ENCODE measurements at regions not wholly inside any gene's neighbourhood (a gene's known extent, or its start where the extent isn't known, plus 50 kb on each side); places are given as distances from the start of the nearest gene placed in this dataset.

DNA sequence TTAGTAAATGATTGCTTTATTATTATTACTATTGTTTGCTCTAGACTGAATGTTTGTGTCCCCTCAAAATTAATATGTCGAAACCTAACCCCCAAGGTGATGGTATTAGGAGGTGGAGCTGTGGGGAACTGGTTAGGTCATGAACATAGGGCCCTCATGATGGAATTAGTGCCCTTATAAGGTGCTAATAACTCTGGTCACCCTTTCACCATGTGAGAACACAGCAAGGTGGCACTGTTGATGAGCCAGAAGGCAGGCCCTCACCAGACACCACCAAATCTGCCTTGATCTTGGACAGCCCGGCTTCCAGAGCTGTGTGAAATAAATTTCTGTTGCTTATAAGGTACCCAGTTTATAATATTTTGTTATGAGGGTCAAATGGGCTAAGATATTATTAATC is 95.8 kb downstream of the BDNF start:
- no peak overlapping the region for H3K27ac ChIP-seq (ENCODE audit: insufficient read depth, low read depth, low read length)
- H2AFZ ChIP-seq (ENCODE audit: low read depth, low read length), result no peak overlapping the region
- no peaks in the 10 kb centered on the region for H3K4me1 ChIP-seq (ENCODE audit: control insufficient read depth, extremely low read depth, insufficient read depth, low read length)
- peaks cover 0 to 2% of the 10 kb centered on the region in 2 experiments for H3K27me3 ChIP-seq (ENCODE audit: control insufficient read depth in 2 of 2, insufficient read depth in 2 of 2, low read length in 2 of 2)
- H3K4me2 ChIP-seq (ENCODE audit: insufficient read depth, low read length), result no peak overlapping the region
- no peak for TF ChIP-seq GATA2 (IDR thresholded peaks at IDR 0.05; ENCODE audit: insufficient read depth, insufficient read length, low read depth, low read length)
- no peaks in the 10 kb centered on the region for H3K9me1 ChIP-seq (replicated peaks; ENCODE audit: control insufficient read depth, extremely low read depth, insufficient read depth, low read length)
- DNase-seq (ENCODE audit: low read depth, low spot score) (no peak), FAIRE-seq (no peak)
- CTCF ChIA-PET, result interaction anchor here (0.5 to 1.2 kb wide), 2 partner anchors 40 to 1166 kb away, joined by 3 read pairs; no protein-coding TSS in a partner anchor
- intact Hi-C loops (cut with micrococcal nuclease), result no loop called here
- no peaks in the 10 kb centered on the region for H4K20me1 ChIP-seq (replicated peaks; ENCODE audit: control insufficient read depth, extremely low read depth, insufficient read depth, low read length)
- no peaks in the 10 kb centered on the region for H3K9me3 ChIP-seq (replicated peaks; ENCODE audit: control insufficient read depth, insufficient read depth, low read length)
- H3K36me3 ChIP-seq (ENCODE audit: control insufficient read depth in 2 of 2, extremely low read depth in 1 of 2, insufficient read depth in 2 of 2, low read length in 2 of 2), result no peaks in the 10 kb centered on the region
- POLR2A ChIA-PET, result no interaction called here
- H3K9ac ChIP-seq (replicated peaks; ENCODE audit: extremely low read depth, insufficient read depth, low read length), result no peak overlapping the region
- H3K79me2 ChIP-seq (ENCODE audit: control insufficient read depth, insufficient read depth, low read length), result no peaks in the 10 kb centered on the region
- no TSS peak for BruUV-seq (replicated peaks)
- H3K4me3 ChIP-seq (replicated peaks in 1 of 3; ENCODE audit: insufficient read depth in 1 of 3, low read depth in 1 of 3, low read length in 3 of 3), result no peak overlapping the region
- dilution Hi-C loops (cut with MboI; ENCODE audit: extremely low pct_ligation_motif_present, low sequenced_read_pairs), result no loop called here

DNA sequence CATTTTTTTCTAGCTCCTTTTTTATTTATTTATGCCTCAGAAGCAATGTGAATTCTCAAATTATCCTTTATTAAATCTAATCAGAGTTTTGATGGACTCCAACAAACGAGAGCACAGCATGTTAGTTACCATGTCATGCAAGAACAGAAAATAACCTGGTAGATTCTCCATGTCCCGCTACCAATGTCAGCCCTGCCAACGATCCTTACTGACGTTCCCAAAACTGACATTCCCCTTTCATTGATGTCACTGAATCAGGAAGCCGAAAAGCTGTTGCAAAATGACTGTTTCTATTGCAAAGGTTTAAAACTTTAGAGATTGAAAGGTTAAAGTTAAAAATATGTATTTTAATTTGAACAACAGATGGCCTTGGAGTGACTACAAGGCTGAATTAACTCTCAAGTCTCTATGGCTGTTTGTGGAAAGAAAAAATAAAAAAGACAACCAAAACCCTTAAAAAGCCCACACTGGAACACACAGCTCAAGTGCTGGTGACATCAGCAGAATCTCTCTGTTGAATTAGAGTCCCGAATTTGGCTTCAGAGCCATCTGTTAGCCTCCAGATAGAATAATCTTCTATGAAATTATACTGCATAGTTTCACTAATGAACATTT is 96.8 kb downstream of the BDNF start:
- BruUV-seq (replicated peaks), result no TSS peak
- no peaks in the 10 kb centered on the region for H3K79me2 ChIP-seq (ENCODE audit: control insufficient read depth, insufficient read depth, low read length)
- H3K9me3 ChIP-seq (replicated peaks; ENCODE audit: control insufficient read depth, insufficient read depth, low read length), result no peaks in the 10 kb centered on the region
- H3K4me2 ChIP-seq (ENCODE audit: insufficient read depth, low read length), result no peak overlapping the region
- FAIRE-seq (no peak), DNase-seq (ENCODE audit: low read depth, low spot score) (no peak)
- H3K9ac ChIP-seq (replicated peaks; ENCODE audit: extremely low read depth, insufficient read depth, low read length), result no peak overlapping the region
- ChIA-PET CTCF (no interaction called here), POLR2A (no interaction called here)
- no peaks in the 10 kb centered on the region for H3K4me1 ChIP-seq (ENCODE audit: control insufficient read depth, extremely low read depth, insufficient read depth, low read length)
- TF ChIP-seq POLR2A (IDR thresholded peaks at IDR 0.05; ENCODE audit: low read depth, low read length), result no peak
- no peak for TF ChIP-seq EZH2 (IDR thresholded peaks at IDR 0.05; ENCODE audit: borderline replicate concordance, low read depth, low read length, severe bottlenecking)
- TF ChIP-seq, protein P1, sequence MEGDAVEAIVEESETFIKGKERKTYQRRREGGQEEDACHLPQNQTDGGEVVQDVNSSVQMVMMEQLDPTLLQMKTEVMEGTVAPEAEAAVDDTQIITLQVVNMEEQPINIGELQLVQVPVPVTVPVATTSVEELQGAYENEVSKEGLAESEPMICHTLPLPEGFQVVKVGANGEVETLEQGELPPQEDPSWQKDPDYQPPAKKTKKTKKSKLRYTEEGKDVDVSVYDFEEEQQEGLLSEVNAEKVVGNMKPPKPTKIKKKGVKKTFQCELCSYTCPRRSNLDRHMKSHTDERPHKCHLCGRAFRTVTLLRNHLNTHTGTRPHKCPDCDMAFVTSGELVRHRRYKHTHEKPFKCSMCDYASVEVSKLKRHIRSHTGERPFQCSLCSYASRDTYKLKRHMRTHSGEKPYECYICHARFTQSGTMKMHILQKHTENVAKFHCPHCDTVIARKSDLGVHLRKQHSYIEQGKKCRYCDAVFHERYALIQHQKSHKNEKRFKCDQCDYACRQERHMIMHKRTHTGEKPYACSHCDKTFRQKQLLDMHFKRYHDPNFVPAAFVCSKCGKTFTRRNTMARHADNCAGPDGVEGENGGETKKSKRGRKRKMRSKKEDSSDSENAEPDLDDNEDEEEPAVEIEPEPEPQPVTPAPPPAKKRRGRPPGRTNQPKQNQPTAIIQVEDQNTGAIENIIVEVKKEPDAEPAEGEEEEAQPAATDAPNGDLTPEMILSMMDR (IDR thresholded peaks at IDR 0.05; ENCODE audit: extremely low read depth in 1 of 2, insufficient read depth in 1 of 2, low read depth in 1 of 2, low read length in 2 of 2), result no peak
- TF ChIP-seq FOS (IDR thresholded peaks at IDR 0.05; ENCODE audit: borderline replicate concordance, insufficient read depth, low read length), result no peak
- TF ChIP-seq MAX (IDR thresholded peaks at IDR 0.05; ENCODE audit: insufficient read depth, insufficient read length), result no peak
- no peak for TF ChIP-seq MYC (IDR thresholded peaks at IDR 0.05; ENCODE audit: low read depth, low read length)
- no peak for TF ChIP-seq GATA2 (IDR thresholded peaks at IDR 0.05; ENCODE audit: insufficient read depth, insufficient read length, low read depth, low read length)
- TF ChIP-seq POLR2AphosphoS5 (IDR thresholded peaks at IDR 0.05; ENCODE audit: insufficient read depth, low read depth, low read length), result no peak
- no peak for TF ChIP-seq JUN (IDR thresholded peaks at IDR 0.05; ENCODE audit: borderline replicate concordance, insufficient read depth, insufficient read length, low read depth)
- no peak overlapping the region for H3K27ac ChIP-seq (ENCODE audit: insufficient read depth, low read depth, low read length)
- no peaks in the 10 kb centered on the region for H3K36me3 ChIP-seq (ENCODE audit: control insufficient read depth in 2 of 2, extremely low read depth in 1 of 2, insufficient read depth in 2 of 2, low read length in 2 of 2)
- intact Hi-C loops (cut with micrococcal nuclease) (no loop called here), dilution Hi-C loops (cut with MboI; ENCODE audit: extremely low pct_ligation_motif_present, low sequenced_read_pairs) (no loop called here)
- no peaks in the 10 kb centered on the region for H4K20me1 ChIP-seq (replicated peaks; ENCODE audit: control insufficient read depth, extremely low read depth, insufficient read depth, low read length)
- peaks cover 0 to 2% of the 10 kb centered on the region in 2 experiments for H3K27me3 ChIP-seq (ENCODE audit: control insufficient read depth in 2 of 2, insufficient read depth in 2 of 2, low read length in 2 of 2)
- no peak overlapping the region for H2AFZ ChIP-seq (ENCODE audit: low read depth, low read length)
- no peak overlapping the region for H3K4me3 ChIP-seq (replicated peaks in 1 of 3; ENCODE audit: insufficient read depth in 1 of 3, low read depth in 1 of 3, low read length in 3 of 3)
- H3K9me1 ChIP-seq (replicated peaks; ENCODE audit: control insufficient read depth, extremely low read depth, insufficient read depth, low read length), result no peaks in the 10 kb centered on the region

Data from endothelial cell of umbilical vein (primary cell).